Mesendoderm (in vitro differentiated cells): ENCODE measurements at regions not wholly inside any gene's neighbourhood (a gene's known extent, or its start where the extent isn't known, plus 50 kb on each side); places are given as distances from the start of the nearest gene placed in this dataset.

Experiments
- DNase-seq: peaks from one replicate; pipeline ENCODE4 v3.0.0; 2013
- H2AK5ac ChIP-seq: 2 replicates; pipeline ENCODE4 v1.6.1; 2013; ENCODE audit warnings: low read length, inconsistent platforms
- H2BK120ac ChIP-seq: 2 replicates; pipeline ENCODE4 v1.6.1; 2013; ENCODE audit warnings: low read depth, mild to moderate bottlenecking, low read length, moderate library complexity, mixed read lengths
- H2BK15ac ChIP-seq: replicated peaks from 2 replicates; pipeline ENCODE4 v1.6.1; 2013; ENCODE audit warnings: low read depth, mild to moderate bottlenecking, moderate library complexity
- H2BK5ac ChIP-seq: 2 replicates; pipeline ENCODE4 v1.6.1; 2013; ENCODE audit warnings: low read length, inconsistent platforms
- H3K18ac ChIP-seq: 2 replicates; pipeline ENCODE4 v1.6.1; 2013; ENCODE audit warnings: mild to moderate bottlenecking, low read length, mixed read lengths
- H3K23ac ChIP-seq: one replicate; pipeline ENCODE4 v1.6.1; 2013; ENCODE audit warnings: low read length
- H3K27ac ChIP-seq: 2 replicates; pipeline ENCODE4 v1.5.1; 2013; ENCODE audit warnings: low read depth, mild to moderate bottlenecking, inconsistent platforms, low read length, moderate library complexity
- H3K27me3 ChIP-seq: 2 replicates; pipeline ENCODE4 v1.6.1; 2013; ENCODE audit warnings: low read length, control low read depth, mild to moderate bottlenecking, inconsistent platforms; ENCODE audit not compliant: insufficient read depth, poor library complexity
- H3K36me3 ChIP-seq: 2 replicates; pipeline ENCODE4 v1.6.1; 2013; ENCODE audit warnings: low read length, inconsistent platforms; ENCODE audit not compliant: control insufficient read depth, insufficient read depth
- H3K4ac ChIP-seq: one replicate; pipeline ENCODE4 v1.6.1; 2013; ENCODE audit warnings: low read depth, mild to moderate bottlenecking, low read length, moderate library complexity
- H3K4me1 ChIP-seq: 2 replicates; pipeline ENCODE4 v1.6.1; 2013; ENCODE audit warnings: low read depth, low read length, inconsistent platforms; ENCODE audit not compliant: control insufficient read depth
- H3K4me2 ChIP-seq: 2 replicates; pipeline ENCODE4 v1.6.1; 2013; ENCODE audit warnings: low read length
- H3K4me3 ChIP-seq: 2 replicates; pipeline ENCODE4 v1.5.1; 2013; ENCODE audit warnings: mild to moderate bottlenecking, low read length
- H3K56ac ChIP-seq: one replicate; pipeline ENCODE4 v1.6.1; 2013; ENCODE audit warnings: low read length
- H3K79me1 ChIP-seq: 2 replicates; pipeline ENCODE4 v1.6.1; 2013; ENCODE audit warnings: low read length, inconsistent platforms
- H3K79me2 ChIP-seq: 2 replicates; pipeline ENCODE4 v1.6.1; 2013; ENCODE audit warnings: mild to moderate bottlenecking, low read length; ENCODE audit not compliant: control insufficient read depth, insufficient read depth
- H3K9ac ChIP-seq: 2 replicates; pipeline ENCODE4 v1.6.1; 2013; ENCODE audit warnings: low read length, inconsistent platforms
- H4K5ac ChIP-seq: one replicate; pipeline ENCODE4 v1.6.1; 2013; ENCODE audit warnings: low read length
- H4K8ac ChIP-seq: one replicate; pipeline ENCODE4 v1.6.1; 2013; ENCODE audit warnings: low read depth, mild to moderate bottlenecking, control low read depth, low read length, moderate library complexity
- WGBS: extraction: QIAGEN DNeasy Blood & Tissue Kit; methylation state at CpG from one replicate; pipeline ENCODE4 v1.1.7; 2013; ENCODE audit warnings: low lambda C conversion rate, missing lambda C conversion rate; ENCODE audit not compliant: insufficient coverage; ENCODE audit errors: extremely low coverage; 5-methylcytosine and 5-hydroxymethylcytosine counted together

- Histone ChIP-seq H3K56ac (no peak overlapping the region), H4K5ac (no peak overlapping the region)
Observed at GRCh38 chr4:188911199-188911598, 772.0 kb downstream of the TRIML1 start.

GRCh38 chr4:188911707-188912106 lies 772.5 kb downstream of the TRIML1 start:
- H3K56ac ChIP-seq = no peak overlapping the region
- no peak overlapping the region for H4K8ac ChIP-seq
- no peaks in the 10 kb centered on the region for H3K79me2 ChIP-seq
- H3K36me3 ChIP-seq = no peaks in the 10 kb centered on the region
- H3K9ac ChIP-seq = no peak overlapping the region
- H3K27ac ChIP-seq = no peak overlapping the region
- no peak overlapping the region for H2BK15ac ChIP-seq
- no CpG with 5 or more reads among the region's 5 CpGs for WGBS
- H4K5ac ChIP-seq = no peak overlapping the region
- no peaks in the 10 kb centered on the region for H3K79me1 ChIP-seq
- no peak for DNase-seq
- H3K4me2 ChIP-seq = no peak overlapping the region
- no peaks in the 10 kb centered on the region for H3K27me3 ChIP-seq
- no peak overlapping the region for H2BK5ac ChIP-seq
- H2AK5ac ChIP-seq = no peak overlapping the region
- no peak overlapping the region for H3K18ac ChIP-seq
- H3K23ac ChIP-seq = no peak overlapping the region
- no peak overlapping the region for H3K4me3 ChIP-seq
- no peaks in the 10 kb centered on the region for H3K4me1 ChIP-seq
- H2BK120ac ChIP-seq = no peak overlapping the region
- H3K4ac ChIP-seq = no peak overlapping the region

More at GRCh38 chr4:188911199-188911598, 772.0 kb downstream of the TRIML1 start:
- no peak overlapping the region for H2BK5ac ChIP-seq
- H3K4ac ChIP-seq = no peak overlapping the region
- H3K23ac ChIP-seq = no peak overlapping the region
- H2AK5ac ChIP-seq = no peak overlapping the region
- WGBS = no CpG with 5 or more reads among the region's 5 CpGs
- H3K4me2 ChIP-seq = no peak overlapping the region
- no peaks in the 10 kb centered on the region for H3K36me3 ChIP-seq
- no peaks in the 10 kb centered on the region for H3K79me2 ChIP-seq
- no peak overlapping the region for H2BK15ac ChIP-seq
- no peak overlapping the region for H2BK120ac ChIP-seq
- no peak overlapping the region for H3K27ac ChIP-seq
- no peaks in the 10 kb centered on the region for H3K79me1 ChIP-seq
- DNase-seq = no peak
- H3K18ac ChIP-seq = no peak overlapping the region
- no peak overlapping the region for H4K8ac ChIP-seq
- H3K4me1 ChIP-seq = no peaks in the 10 kb centered on the region
- no peak overlapping the region for H3K9ac ChIP-seq
- H3K4me3 ChIP-seq = no peak overlapping the region
- no peaks in the 10 kb centered on the region for H3K27me3 ChIP-seq

DNA sequence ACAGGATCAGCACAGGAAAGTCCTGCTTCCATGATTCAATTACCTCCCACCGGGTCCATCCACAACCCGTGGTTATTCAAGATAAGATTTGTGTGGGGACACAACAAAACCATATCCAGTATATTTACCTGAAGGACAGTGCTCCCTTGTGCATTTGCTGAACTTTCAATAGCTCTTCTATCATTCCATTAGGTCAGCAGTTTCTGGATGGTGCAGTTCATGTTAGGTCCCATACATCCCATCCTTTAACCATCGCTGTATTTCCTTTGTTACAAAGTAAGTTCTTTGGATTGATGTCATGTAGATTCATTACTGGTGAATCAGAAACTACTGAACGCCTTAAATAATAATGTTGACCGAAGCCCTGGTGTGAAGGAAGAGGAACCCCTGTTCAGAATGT lies 775.9 kb downstream of the TRIML1 start:
- Histone ChIP-seq H3K79me1 (no peaks in the 10 kb centered on the region), H3K9ac (no peak overlapping the region)

GRCh38 chr4:188918787-188919186 lies 779.5 kb downstream of the TRIML1 start:
- Histone ChIP-seq H4K8ac (no peak overlapping the region), H3K4me2 (no peak overlapping the region), H3K9ac (no peak overlapping the region), H2AK5ac (no peak overlapping the region), H3K27ac (no peak overlapping the region), H2BK5ac (no peak overlapping the region), H3K79me1 (no peaks in the 10 kb centered on the region), H3K27me3 (no peaks in the 10 kb centered on the region), H3K18ac (no peak overlapping the region), H3K4ac (no peak overlapping the region), H3K4me1 (no peaks in the 10 kb centered on the region), H4K5ac (no peak overlapping the region), H3K23ac (no peak overlapping the region), H3K56ac (no peak overlapping the region), H2BK15ac (no peak overlapping the region), H3K4me3 (no peak overlapping the region), H2BK120ac (no peak overlapping the region), H3K36me3 (no peaks in the 10 kb centered on the region), H3K79me2 (no peaks in the 10 kb centered on the region)
- no peak for DNase-seq
- no CpG with 5 or more reads among the region's 2 CpGs for WGBS

More for the DNA sequence above, 775.9 kb downstream of the TRIML1 start:
- no peak overlapping the region for H2BK15ac ChIP-seq
- no peak overlapping the region for H2AK5ac ChIP-seq
- H3K4me2 ChIP-seq = no peak overlapping the region
- no peak overlapping the region for H2BK5ac ChIP-seq
- H3K18ac ChIP-seq = no peak overlapping the region
- no peak overlapping the region for H3K4ac ChIP-seq
- H3K36me3 ChIP-seq = no peaks in the 10 kb centered on the region
- WGBS = no CpG with 5 or more reads among the region's 5 CpGs
- H3K56ac ChIP-seq = no peak overlapping the region
- H3K4me1 ChIP-seq = no peaks in the 10 kb centered on the region
- no peak overlapping the region for H2BK120ac ChIP-seq
- H3K27me3 ChIP-seq = no peaks in the 10 kb centered on the region
- no peak for DNase-seq
- H3K79me2 ChIP-seq = no peaks in the 10 kb centered on the region
- no peak overlapping the region for H4K8ac ChIP-seq
- H3K27ac ChIP-seq = no peak overlapping the region
- no peak overlapping the region for H3K4me3 ChIP-seq
- H4K5ac ChIP-seq = no peak overlapping the region
- no peak overlapping the region for H3K23ac ChIP-seq

GRCh38 chr4:188930822-188931221 lies 791.6 kb downstream of the TRIML1 start:
- H2BK120ac ChIP-seq = no peak overlapping the region
- no peak overlapping the region for H4K8ac ChIP-seq
- no peak overlapping the region for H3K27ac ChIP-seq
- H3K18ac ChIP-seq = no peak overlapping the region
- no peak overlapping the region for H3K56ac ChIP-seq
- no peak overlapping the region for H4K5ac ChIP-seq
- no peak overlapping the region for H3K23ac ChIP-seq
- H2AK5ac ChIP-seq = no peak overlapping the region
- H3K4me3 ChIP-seq = no peak overlapping the region
- no peaks in the 10 kb centered on the region for H3K36me3 ChIP-seq
- no peak overlapping the region for H2BK15ac ChIP-seq
- no peaks in the 10 kb centered on the region for H3K79me2 ChIP-seq
- no peaks in the 10 kb centered on the region for H3K27me3 ChIP-seq
- no peak overlapping the region for H2BK5ac ChIP-seq
- WGBS = no CpG with 5 or more reads among the region's 2 CpGs
- no peaks in the 10 kb centered on the region for H3K4me1 ChIP-seq
- H3K79me1 ChIP-seq = no peaks in the 10 kb centered on the region
- no peak overlapping the region for H3K9ac ChIP-seq
- DNase-seq = peak; percentile 57
- H3K4me2 ChIP-seq = no peak overlapping the region
- H3K4ac ChIP-seq = no peak overlapping the region

DNA sequence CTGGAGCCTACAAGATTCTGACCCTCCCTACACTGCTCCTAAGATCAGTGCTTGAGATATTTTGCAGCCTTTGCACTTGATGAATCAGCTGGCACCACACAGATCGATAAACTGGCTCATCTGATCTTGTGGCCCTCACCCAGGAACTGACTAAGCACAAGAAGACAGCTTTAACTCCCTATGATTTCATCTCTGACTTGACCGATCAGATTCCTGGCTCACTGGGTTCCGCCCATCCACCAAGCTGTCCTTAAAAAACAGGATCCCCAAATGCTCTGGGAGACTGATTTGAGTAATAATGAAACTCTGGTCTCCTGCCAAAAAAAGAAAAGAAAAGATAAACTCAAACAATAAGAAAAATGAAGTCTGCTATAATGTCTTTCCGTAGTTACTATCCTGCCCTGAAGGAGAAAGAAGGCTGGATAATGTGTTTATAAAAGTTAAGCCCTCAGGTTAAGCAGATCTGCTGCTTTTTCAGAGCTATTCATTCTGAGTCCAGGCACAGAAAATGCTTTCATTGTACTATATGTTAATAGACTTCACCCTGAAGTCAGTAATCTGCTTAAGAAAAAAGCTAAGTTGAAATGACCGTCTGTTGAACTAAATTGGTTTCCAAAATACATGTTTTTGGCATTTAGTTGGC lies 795.2 kb downstream of the TRIML1 start:
- Histone ChIP-seq H3K4ac (no peak overlapping the region), H3K79me1 (no peaks in the 10 kb centered on the region), H2BK120ac (no peak overlapping the region), H3K4me2 (no peak overlapping the region), H3K23ac (no peak overlapping the region), H3K27ac (no peak overlapping the region), H3K4me3 (no peak overlapping the region), H3K4me1 (no peaks in the 10 kb centered on the region), H4K5ac (no peak overlapping the region), H2BK15ac (no peak overlapping the region), H3K27me3 (no peaks in the 10 kb centered on the region), H3K18ac (no peak overlapping the region), H2BK5ac (no peak overlapping the region), H3K36me3 (no peaks in the 10 kb centered on the region), H3K56ac (no peak overlapping the region), H2AK5ac (no peak overlapping the region), H3K9ac (no peak overlapping the region), H4K8ac (no peak overlapping the region), H3K79me2 (no peaks in the 10 kb centered on the region)
- WGBS = no CpG with 5 or more reads among the region's 5 CpGs
- DNase-seq = no peak
